ENCODE measurements at regions not wholly inside any gene's neighbourhood (a gene's known extent, or its start where the extent isn't known, plus 50 kb on each side); places are given as distances from the start of the nearest gene placed in this dataset.
A peak's percentile ranks its signal among the peaks of the same experiment; 100 is the strongest.

DNA sequence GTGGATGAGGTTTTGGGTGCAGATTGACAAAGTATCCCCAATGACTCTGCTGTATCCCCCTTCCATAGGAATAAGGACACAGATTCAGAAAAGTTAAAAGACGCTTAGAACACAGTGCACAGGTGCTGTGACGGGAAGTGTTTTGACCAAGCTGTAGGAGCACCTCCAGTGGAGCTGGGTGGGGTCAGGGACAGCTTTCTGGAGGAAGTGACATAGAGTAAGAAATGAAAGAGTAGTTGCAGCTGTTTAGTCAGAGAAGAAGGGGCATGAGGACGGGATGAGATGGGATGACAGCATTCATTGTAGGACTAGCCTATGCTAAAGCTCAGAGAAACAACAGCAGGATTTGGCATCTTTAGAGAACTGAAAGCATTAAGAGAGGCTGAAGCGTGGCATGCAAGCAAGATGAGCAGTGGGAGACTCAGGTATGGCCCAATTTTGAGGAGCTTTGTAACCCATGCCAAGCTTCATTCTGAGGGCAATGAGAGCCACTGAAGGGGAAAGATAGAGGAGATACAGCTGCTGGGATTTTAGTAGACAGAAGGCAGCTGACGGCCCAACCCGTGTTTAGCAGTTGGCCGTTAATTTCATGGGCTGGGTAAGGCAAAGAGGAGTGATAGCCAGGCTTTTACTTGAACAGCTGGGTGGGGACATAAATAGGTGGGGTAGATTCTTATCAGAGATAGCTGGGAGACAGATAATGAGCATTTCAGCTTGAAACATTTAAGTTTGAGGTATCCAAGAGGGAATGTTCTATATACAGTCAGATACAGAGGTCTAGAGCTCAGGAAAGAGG, 131.8 kb upstream of the KRAS start:
- no peak for DNase-seq (ENCODE audit: extremely low spot score, unreplicated experiment)
- H3K27ac Mint-ChIP-seq: peak overlapping the region; percentile 57
- H3K4me3 Mint-ChIP-seq: peak overlapping the region; percentile 51
- TF ChIP-seq, protein P1, sequence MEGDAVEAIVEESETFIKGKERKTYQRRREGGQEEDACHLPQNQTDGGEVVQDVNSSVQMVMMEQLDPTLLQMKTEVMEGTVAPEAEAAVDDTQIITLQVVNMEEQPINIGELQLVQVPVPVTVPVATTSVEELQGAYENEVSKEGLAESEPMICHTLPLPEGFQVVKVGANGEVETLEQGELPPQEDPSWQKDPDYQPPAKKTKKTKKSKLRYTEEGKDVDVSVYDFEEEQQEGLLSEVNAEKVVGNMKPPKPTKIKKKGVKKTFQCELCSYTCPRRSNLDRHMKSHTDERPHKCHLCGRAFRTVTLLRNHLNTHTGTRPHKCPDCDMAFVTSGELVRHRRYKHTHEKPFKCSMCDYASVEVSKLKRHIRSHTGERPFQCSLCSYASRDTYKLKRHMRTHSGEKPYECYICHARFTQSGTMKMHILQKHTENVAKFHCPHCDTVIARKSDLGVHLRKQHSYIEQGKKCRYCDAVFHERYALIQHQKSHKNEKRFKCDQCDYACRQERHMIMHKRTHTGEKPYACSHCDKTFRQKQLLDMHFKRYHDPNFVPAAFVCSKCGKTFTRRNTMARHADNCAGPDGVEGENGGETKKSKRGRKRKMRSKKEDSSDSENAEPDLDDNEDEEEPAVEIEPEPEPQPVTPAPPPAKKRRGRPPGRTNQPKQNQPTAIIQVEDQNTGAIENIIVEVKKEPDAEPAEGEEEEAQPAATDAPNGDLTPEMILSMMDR (conservative IDR thresholded peaks at IDR 0.05): no peak
- H3K4me1 Mint-ChIP-seq (ENCODE audit: unreplicated experiment): peaks cover 10% of the 10 kb centered on the region
- H3K27me3 Mint-ChIP-seq: peaks cover 30% of the 10 kb centered on the region
- H3K36me3 Mint-ChIP-seq: peaks cover 7% of the 10 kb centered on the region
- peaks cover 9% of the 10 kb centered on the region for H3K9me3 Mint-ChIP-seq

DNA sequence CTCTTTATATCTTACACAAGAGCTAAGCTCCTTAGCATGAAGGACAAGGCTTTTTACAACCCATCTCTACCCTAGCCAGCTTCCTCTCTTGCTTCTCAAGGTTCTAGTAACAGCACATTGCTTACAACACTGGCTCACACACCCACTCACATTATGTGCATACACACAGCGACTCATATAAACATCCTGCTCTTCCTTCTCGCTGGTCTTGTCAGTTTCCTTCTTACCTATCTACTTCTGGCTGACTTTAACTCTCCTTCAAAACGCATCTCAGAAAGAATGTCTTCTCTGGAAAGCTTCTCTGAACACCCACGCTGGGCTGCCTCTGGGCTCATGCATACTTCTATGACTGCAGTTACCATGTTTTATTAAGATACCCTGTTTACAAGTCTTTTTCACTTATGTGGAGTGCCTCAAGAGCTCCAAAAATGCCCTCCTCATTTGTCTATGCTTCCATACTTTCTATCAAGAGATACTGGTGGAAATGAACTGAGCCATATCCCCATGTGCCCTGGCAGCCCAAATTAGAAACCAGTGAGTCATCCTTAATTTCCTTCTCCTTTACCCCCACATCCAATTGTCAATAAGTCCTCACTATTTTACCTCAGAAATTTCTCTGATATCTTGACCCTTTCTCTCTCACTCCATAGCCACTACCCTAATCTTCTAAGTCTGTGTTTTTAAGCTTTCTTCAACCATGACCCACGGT, 126.9 kb upstream of the KRAS start:
- H3K9me3 Mint-ChIP-seq: peaks cover 7% of the 10 kb centered on the region
- TF ChIP-seq, protein P1 (conservative IDR thresholded peaks at IDR 0.05): no peak
- peaks cover 4% of the 10 kb centered on the region for H3K4me1 Mint-ChIP-seq (ENCODE audit: unreplicated experiment)
- H3K27me3 Mint-ChIP-seq: peaks cover 11% of the 10 kb centered on the region
- H3K27ac Mint-ChIP-seq: no peak overlapping the region
- DNase-seq (ENCODE audit: extremely low spot score, unreplicated experiment): no peak
- H3K4me3 Mint-ChIP-seq: no peak overlapping the region
- no peaks in the 10 kb centered on the region for H3K36me3 Mint-ChIP-seq

DNA sequence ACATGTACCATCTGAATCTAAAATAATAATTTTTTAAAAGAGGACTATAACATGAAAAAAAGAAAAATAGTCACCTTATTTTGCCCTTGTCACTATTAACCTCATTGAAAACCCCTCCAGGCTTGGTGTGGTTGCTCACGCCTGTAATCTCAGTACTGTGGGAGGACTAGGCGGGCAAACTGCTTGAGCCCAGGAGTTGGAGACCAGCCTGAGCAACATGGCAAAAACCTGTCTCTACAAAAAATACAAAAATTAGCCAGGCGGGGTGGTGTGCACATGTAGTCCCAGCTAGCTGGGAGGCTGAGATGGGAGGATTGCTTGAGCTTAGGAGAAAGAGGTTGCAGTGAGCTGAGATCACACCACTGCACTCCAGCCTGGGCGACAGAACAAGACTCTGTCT, 126.3 kb upstream of the KRAS start:
- H3K4me3 Mint-ChIP-seq: no peak overlapping the region
- H3K27ac Mint-ChIP-seq: no peak overlapping the region
- no peak for DNase-seq (ENCODE audit: extremely low spot score, unreplicated experiment)
- H3K9me3 Mint-ChIP-seq: peaks cover 5% of the 10 kb centered on the region
- H3K36me3 Mint-ChIP-seq: no peaks in the 10 kb centered on the region
- H3K27me3 Mint-ChIP-seq: peaks cover 5% of the 10 kb centered on the region
- TF ChIP-seq, protein P1 (conservative IDR thresholded peaks at IDR 0.05): no peak
- peaks cover 4% of the 10 kb centered on the region for H3K4me1 Mint-ChIP-seq (ENCODE audit: unreplicated experiment)

DNA sequence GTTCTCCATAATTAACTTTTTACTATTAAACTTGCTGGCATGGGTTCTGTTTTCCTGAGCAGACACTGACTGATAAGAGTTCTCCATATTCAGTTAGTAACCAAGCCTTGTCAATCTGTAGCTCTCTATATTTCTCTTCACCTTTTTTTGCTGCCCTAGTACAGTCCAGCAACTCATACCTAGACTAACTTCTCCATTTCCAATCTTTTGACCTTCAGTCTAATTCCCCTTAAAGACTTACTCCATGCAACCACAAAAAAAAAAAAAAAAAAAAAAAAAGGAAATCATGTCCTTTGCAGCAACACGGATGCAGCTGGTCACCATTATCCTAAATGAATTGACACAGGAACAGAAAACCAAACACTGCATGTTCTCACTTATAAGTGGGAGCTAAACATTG, 125.7 kb upstream of the KRAS start:
- H3K4me3 Mint-ChIP-seq: no peak overlapping the region
- H3K4me1 Mint-ChIP-seq (ENCODE audit: unreplicated experiment): peaks cover 4% of the 10 kb centered on the region
- H3K36me3 Mint-ChIP-seq: no peaks in the 10 kb centered on the region
- H3K27me3 Mint-ChIP-seq: peaks cover 4% of the 10 kb centered on the region
- DNase-seq (ENCODE audit: extremely low spot score, unreplicated experiment): no peak
- TF ChIP-seq, protein P1 (conservative IDR thresholded peaks at IDR 0.05): no peak
- H3K27ac Mint-ChIP-seq: no peak overlapping the region
- peaks cover 5% of the 10 kb centered on the region for H3K9me3 Mint-ChIP-seq

DNA sequence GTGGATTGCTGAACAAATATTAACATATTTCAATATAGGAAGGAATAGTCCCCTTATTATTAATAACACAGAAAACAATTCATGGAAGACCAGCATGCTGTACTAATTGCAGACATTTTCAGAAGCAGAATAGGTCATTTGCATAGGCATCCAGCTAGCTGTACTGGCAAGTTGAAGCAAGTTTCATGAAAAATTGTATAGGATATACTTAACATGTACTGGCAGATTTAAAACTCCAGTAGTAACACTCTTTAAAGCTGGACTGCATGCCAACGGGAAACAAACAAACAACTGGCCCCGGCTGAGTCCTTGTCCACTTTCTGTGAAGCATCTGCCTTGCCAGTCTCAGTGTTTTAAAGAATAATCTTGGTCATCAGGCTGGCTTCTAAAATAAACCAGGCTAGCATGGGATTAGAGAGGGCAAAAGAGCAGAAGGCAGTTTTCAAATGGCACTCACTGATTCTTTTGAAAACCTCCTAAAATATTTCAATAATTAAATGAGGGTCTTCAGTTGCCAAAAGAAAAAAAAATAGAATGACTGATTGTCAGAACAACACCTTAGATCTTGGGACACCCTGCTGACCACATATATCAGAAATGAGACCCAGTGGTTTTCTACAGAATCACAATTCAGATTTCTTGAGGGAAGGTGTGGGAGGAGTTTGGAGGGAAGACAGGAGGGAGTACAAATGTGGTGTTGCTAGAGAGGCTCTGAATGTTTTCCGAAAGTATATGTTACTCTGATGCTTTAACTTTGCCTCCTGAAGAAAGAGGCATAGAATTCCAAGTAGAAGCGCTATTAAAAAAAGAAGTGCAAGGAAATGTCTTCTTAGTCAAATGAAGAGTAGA, 122.5 kb upstream of the KRAS start:
- TF ChIP-seq, protein P1 (conservative IDR thresholded peaks at IDR 0.05): no peak
- Mint-ChIP-seq H3K4me1 (ENCODE audit: unreplicated experiment) (peaks cover 4% of the 10 kb centered on the region), H3K27me3 (no peaks in the 10 kb centered on the region), H3K27ac (no peak overlapping the region), H3K9me3 (peaks cover 5% of the 10 kb centered on the region), H3K4me3 (no peak overlapping the region), H3K36me3 (no peaks in the 10 kb centered on the region)
- no peak for DNase-seq (ENCODE audit: extremely low spot score, unreplicated experiment)
